AG04450 (cell line): ENCODE measurements at regions not wholly inside any gene's neighbourhood (a gene's known extent, or its start where the extent isn't known, plus 50 kb on each side); places are given as distances from the start of the nearest gene placed in this dataset.

Experiments used
- CTCF ChIA-PET: fragments of 300-600, 350-600 bp; formaldehyde crosslinking; extraction: SDS; loops from one replicate; lab custom pipeline; 2022; ENCODE audit warnings: antibody characterized with exemption, inconsistent platforms; lab: Charles Lee
- POLR2A ChIA-PET: fragments of 350-600 bp; formaldehyde crosslinking; extraction: SDS; loops from one replicate; lab custom pipeline; 2021; ENCODE audit warnings: antibody characterized with exemption, inconsistent platforms; lab: Yijun Ruan, JAX
- DNase-seq: peaks from one replicate; pipeline ENCODE4 v3.0.0-alpha.2; 2011; ENCODE audit warnings: low read depth, low spot score
- H3K27ac ChIP-seq: one replicate; pipeline ENCODE4 v1.5.1; 2012; ENCODE audit warnings: low read depth, low read length, control low read depth
- H3K27me3 ChIP-seq: one replicate; pipeline ENCODE4 v1.6.0; 2012; ENCODE audit warnings: low read length; ENCODE audit not compliant: control insufficient read depth, insufficient read depth
- H3K4me3 ChIP-seq: 2 replicates; pipeline ENCODE4 v1.5.1; 2011; ENCODE audit warnings: mild to moderate bottlenecking, low read depth, low read length, control low read depth
- H3K9me3 ChIP-seq: 2 replicates; pipeline ENCODE4 v1.5.1; 2012; ENCODE audit warnings: low read length; ENCODE audit not compliant: control insufficient read depth, insufficient read depth
- TF ChIP-seq, protein P1 (sequence below): IDR thresholded peaks from 2 replicates; pipeline ENCODE4 v1.5.1; 2011; ENCODE audit warnings: low read depth, low read length, control low read depth, inconsistent platforms

DNA sequence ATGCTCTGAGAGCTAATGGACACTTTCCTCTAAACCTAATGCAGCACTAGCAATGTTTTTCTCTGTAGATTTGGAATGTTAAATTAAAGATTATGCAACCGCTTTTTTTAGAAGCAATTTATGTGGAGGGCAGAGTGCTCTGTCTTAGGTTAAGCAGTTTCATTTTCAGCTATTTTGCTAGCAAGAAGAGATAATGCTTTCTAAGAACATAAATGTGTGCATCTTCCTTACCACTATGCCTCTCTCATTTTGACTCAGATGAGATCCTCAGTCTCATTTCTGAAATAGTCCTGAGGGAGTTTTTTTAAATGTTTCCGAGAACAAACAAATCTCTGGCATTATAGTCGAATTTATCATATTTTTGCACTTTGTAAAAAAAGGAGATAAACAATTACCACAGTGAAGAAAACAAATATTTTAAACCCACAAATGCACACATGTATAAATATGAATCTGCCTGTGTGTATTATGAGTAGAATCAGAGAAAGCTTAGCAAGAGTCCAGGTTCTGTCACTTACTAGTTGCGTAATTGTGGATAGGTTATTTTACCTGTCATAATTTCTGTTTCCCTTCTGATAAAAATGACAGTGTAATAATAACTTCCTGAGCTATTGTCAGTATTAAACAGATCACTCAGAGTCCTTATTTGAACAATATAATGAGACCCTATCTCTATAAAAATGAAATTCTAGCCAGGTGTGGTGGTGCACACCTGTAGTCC lies 207.7 kb upstream of the CRIM1 start:
- DNase-seq = no peak
- TF ChIP-seq, protein P1, sequence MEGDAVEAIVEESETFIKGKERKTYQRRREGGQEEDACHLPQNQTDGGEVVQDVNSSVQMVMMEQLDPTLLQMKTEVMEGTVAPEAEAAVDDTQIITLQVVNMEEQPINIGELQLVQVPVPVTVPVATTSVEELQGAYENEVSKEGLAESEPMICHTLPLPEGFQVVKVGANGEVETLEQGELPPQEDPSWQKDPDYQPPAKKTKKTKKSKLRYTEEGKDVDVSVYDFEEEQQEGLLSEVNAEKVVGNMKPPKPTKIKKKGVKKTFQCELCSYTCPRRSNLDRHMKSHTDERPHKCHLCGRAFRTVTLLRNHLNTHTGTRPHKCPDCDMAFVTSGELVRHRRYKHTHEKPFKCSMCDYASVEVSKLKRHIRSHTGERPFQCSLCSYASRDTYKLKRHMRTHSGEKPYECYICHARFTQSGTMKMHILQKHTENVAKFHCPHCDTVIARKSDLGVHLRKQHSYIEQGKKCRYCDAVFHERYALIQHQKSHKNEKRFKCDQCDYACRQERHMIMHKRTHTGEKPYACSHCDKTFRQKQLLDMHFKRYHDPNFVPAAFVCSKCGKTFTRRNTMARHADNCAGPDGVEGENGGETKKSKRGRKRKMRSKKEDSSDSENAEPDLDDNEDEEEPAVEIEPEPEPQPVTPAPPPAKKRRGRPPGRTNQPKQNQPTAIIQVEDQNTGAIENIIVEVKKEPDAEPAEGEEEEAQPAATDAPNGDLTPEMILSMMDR = no peak
- Histone ChIP-seq H3K4me3 (no peak overlapping the region), H3K27me3 (no peaks in the 10 kb centered on the region), H3K9me3 (no peaks in the 10 kb centered on the region), H3K27ac (no peak overlapping the region)
- ChIA-PET CTCF (no interaction called here), POLR2A (no interaction called here)

DNA sequence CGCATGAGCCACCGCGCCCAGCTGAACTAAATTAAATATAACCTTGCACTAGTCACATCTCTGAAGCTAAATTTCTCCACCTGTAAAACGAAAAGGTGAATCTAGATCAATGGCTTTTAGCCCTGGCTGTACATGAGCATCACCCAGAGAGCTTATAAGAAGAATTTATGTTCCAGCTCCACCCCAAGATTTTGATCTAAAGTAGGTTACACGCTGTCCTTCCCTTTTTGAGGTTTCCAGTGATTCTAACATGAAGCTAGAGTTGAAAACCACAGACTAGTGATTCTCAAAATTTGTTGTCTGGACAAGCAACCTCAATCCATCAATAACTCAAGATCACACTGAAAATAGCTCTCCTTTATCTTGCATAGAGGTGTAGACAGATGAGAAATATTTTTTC lies 208.8 kb upstream of the CRIM1 start:
- no peak for DNase-seq
- H3K27ac ChIP-seq = no peak overlapping the region
- ChIA-PET CTCF (no interaction called here), POLR2A (no interaction called here)
- no peaks in the 10 kb centered on the region for H3K9me3 ChIP-seq
- H3K4me3 ChIP-seq = no peak overlapping the region
- TF ChIP-seq, protein P1 = no peak
- H3K27me3 ChIP-seq = no peaks in the 10 kb centered on the region

DNA sequence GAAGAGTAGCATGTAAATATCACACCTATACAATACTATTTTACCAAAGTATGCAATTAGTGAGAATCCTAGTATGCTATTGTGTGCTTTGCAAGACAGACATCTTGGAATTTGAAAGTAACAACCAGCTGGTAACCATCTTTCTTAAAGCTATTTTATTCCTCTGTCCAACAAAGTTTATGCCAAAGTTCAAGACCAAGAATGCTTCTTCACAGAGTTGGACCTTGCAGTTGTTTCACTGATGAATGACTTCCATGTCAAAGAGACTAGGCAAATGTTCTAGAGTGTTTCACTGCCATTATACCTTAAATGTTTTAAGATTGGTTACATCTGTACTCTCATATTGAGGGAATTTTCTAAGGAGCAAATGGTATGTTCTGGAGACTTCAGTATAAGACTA lies 215.2 kb upstream of the CRIM1 start:
- Histone ChIP-seq H3K9me3 (no peaks in the 10 kb centered on the region), H3K4me3 (no peak overlapping the region), H3K27me3 (no peaks in the 10 kb centered on the region), H3K27ac (no peak overlapping the region)
- TF ChIP-seq, protein P1 = no peak
- no peak for DNase-seq
- ChIA-PET POLR2A (no interaction called here), CTCF (no interaction called here)

GRCh38 chr2:36137612-36138011 lies 218.0 kb upstream of the CRIM1 start:
- no peak overlapping the region for H3K27ac ChIP-seq
- TF ChIP-seq, protein P1 = no peak
- ChIA-PET POLR2A (no interaction called here), CTCF (no interaction called here)
- H3K4me3 ChIP-seq = no peak overlapping the region
- H3K27me3 ChIP-seq = no peaks in the 10 kb centered on the region
- no peaks in the 10 kb centered on the region for H3K9me3 ChIP-seq
- no peak for DNase-seq

- no peaks in the 10 kb centered on the region for H3K27me3 ChIP-seq
- no peak overlapping the region for H3K27ac ChIP-seq
- no peak for DNase-seq
- H3K9me3 ChIP-seq = no peaks in the 10 kb centered on the region
- POLR2A ChIA-PET = no interaction called here
- H3K4me3 ChIP-seq = no peak overlapping the region
- TF ChIP-seq, protein P1 = no peak
- CTCF ChIA-PET = no interaction called here
These were observed 221.3 kb upstream of the CRIM1 start for GRCh38 chr2:36134281-36134680.
